AG09319 (cell line): ENCODE measurements at regions not wholly inside any gene's neighbourhood (a gene's known extent, or its start where the extent isn't known, plus 50 kb on each side); places are given as distances from the start of the nearest gene placed in this dataset.

Experiments used
- DNase-seq: peaks from one replicate; pipeline ENCODE4 v3.0.0-alpha.2; 2010; ENCODE audit warnings: low read depth; ENCODE audit errors: extremely low read depth
- CTCF ChIP-seq: IDR thresholded peaks from 2 replicates; pipeline ENCODE4 v1.5.1; 2011; ENCODE audit warnings: low read depth, mild to moderate bottlenecking, inconsistent platforms, low read length, moderate library complexity

DNA sequence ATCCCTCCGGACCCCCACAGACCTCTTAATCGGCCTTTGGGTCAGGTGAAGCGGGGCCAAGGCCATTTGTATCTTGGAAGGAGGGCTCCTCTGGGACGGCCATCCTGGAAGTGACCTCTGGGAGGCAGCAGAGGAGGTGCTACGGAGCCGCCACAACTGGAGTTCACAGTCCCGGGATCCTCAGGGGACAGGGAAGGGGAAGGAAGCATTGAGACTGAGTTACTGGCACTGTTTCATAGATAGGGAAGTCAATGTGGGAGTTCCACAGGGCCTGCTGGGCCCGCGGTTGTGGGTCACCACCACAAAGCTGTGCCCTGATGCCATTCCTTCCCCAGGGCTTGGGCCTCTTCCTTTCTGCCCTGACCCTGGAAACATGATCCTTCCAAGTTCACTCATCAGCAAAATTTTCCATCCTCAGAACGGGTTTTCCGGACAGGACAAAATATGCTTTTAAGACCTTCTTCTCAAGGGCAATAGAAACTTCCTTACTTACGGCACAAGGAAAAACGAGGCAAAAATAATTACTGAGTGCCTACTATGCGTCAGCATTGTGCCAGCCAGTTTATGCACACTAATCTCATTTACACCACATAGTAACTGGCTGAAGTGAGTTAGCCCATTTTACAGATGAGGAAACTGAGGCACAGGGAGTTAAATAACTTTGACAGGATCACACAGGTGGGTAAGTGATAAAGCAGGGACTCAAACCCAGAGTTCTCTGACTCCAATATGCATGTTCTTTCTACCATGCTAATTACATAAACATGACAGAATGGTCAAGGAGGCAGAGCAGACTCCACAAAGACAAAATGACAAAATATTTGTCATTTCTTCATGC, 143.8 kb downstream of the UNC5CL start:
- DNase-seq = no peak
- peak; percentile 76 for TF ChIP-seq CTCF

GRCh38 chr6:40893021-40893420, 146.0 kb downstream of the UNC5CL start:
- no peak for TF ChIP-seq CTCF
- no peak for DNase-seq

DNA sequence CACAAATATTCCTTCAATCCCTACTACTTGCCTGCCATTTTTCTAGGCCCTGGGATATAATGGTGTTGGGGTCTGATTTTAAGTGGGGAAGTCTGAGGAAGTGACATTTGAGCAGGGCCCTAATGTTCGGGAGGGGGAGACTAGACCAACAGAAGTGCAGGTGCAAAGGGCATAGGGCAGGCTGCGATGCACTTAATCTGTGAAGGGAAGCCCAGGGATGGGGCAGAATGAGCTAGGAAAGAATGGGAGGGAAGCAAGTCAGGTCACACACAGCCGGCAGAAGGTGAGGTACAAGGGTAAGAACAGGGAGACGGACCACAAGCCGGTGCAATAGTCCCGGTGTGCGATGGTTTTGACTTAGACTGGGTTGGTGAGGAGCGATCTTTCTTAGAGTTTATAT, 146.8 kb downstream of the UNC5CL start:
- no peak for TF ChIP-seq CTCF
- no peak for DNase-seq

GRCh38 chr6:40891686-40892085, 147.3 kb downstream of the UNC5CL start:
- no peak for TF ChIP-seq CTCF
- no peak for DNase-seq

GRCh38 chr6:40891131-40891530, 147.9 kb downstream of the UNC5CL start:
- no peak for TF ChIP-seq CTCF
- no peak for DNase-seq

DNA sequence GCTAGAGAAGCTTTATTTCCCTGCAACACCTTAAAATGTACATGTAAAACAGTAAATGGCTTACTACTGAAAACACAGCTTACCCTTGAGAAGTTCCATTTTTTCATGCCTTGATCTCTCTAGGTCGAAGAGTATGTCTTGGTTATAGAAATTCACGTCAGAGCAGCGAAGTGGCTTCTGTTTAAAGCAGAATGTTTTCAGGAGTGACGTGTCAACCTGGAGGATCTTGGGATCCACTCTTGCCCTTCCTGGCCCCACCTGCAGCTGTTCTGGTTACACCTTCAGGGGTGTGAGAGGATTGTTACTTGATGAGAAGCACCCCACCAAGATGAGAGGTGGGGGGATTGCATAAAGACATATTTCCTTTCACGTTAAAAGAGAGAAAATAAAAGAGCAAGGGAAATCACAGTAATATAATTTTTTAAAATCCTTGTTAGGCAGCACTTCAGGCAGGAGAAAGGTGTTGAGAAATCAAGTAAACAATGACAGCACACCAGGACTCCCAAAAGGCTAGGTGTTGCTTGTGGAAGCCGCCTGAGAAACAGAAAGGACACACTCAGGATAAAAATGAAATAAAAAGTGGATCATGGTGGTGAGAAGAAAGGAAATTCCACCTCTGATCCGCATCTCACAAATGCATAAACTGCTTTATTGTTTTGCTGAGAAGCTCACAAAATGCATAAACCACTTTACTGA, 149.7 kb downstream of the UNC5CL start:
- no peak for DNase-seq
- TF ChIP-seq CTCF = no peak

DNA sequence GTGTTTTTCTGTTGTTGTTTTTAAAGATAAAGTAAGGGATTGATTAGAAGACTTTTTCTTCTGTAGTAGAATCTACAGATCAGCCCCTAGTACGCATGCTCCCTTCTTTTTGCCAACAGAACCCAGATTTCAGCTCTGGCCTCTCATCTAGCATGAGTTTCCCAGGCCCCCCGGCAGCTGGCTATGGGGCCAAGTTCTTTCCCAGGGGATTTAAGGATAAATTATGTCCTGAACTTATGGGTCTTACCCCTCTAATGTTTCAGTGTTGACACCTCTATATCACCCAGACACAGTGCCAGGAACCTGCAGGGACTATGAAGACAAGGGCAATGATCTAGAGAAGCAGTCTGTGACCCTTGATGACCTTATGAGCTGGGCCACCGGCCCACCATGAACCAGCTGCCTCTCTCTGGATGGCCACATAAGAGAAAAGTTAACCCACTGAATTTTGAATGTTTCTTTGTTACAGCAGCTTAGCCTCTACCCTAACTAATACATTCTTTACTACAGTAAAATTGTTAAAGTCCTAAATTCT, 150.5 kb downstream of the UNC5CL start:
- no peak for TF ChIP-seq CTCF
- no peak for DNase-seq
